HL-60 (cell line): ENCODE measurements at regions not wholly inside any gene's neighbourhood (a gene's known extent, or its start where the extent isn't known, plus 50 kb on each side); places are given as distances from the start of the nearest gene placed in this dataset.

ENCODE experiments used
- GABPA ChIP-seq: IDR thresholded peaks from 2 replicates; pipeline ENCODE4 v1.6.1; 2012; ENCODE audit warnings: low read depth
- POLR2AphosphoS5 ChIP-seq: IDR thresholded peaks from 2 replicates; pipeline ENCODE4 v1.6.1; 2012; ENCODE audit warnings: low read depth
- SPI1 ChIP-seq: IDR thresholded peaks from 2 replicates; pipeline ENCODE4 v1.6.1; 2012; ENCODE audit warnings: low read depth, mild to moderate bottlenecking, borderline replicate concordance
- TF ChIP-seq, protein P1 (sequence below): IDR thresholded peaks from one replicate; pipeline ENCODE4 v1.5.1; 2011; ENCODE audit warnings: low read length, control low read depth, inconsistent platforms; ENCODE audit not compliant: insufficient read depth
- TF ChIP-seq, protein P2 (sequence below): IDR thresholded peaks from 2 replicates; pipeline ENCODE4 v1.6.1; 2012; ENCODE audit warnings: low read depth; ENCODE audit not compliant: insufficient replicate concordance

DNA sequence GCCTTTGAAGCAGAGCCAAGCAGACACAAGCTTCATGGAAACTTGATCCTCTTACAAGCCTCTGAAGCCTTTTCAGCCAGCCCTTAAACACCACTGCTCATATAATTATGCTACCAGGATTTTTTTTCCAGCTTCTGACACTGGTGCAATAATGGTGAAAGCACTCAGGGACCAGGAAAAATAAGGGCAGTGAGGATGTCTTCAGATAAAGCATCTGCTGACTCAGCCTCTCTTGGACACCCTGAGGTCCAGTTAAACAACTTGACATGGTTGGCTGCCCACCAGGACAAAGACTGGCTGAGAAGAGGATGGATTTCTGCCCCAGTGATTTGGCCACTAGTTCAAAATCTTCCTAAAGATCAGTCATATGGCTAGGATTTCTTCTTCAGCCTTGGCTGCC, 124.2 kb upstream of the N4BP1 start:
- TF ChIP-seq, protein P1, sequence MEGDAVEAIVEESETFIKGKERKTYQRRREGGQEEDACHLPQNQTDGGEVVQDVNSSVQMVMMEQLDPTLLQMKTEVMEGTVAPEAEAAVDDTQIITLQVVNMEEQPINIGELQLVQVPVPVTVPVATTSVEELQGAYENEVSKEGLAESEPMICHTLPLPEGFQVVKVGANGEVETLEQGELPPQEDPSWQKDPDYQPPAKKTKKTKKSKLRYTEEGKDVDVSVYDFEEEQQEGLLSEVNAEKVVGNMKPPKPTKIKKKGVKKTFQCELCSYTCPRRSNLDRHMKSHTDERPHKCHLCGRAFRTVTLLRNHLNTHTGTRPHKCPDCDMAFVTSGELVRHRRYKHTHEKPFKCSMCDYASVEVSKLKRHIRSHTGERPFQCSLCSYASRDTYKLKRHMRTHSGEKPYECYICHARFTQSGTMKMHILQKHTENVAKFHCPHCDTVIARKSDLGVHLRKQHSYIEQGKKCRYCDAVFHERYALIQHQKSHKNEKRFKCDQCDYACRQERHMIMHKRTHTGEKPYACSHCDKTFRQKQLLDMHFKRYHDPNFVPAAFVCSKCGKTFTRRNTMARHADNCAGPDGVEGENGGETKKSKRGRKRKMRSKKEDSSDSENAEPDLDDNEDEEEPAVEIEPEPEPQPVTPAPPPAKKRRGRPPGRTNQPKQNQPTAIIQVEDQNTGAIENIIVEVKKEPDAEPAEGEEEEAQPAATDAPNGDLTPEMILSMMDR = no peak
- no peak for TF ChIP-seq POLR2AphosphoS5
- TF ChIP-seq, protein P2, sequence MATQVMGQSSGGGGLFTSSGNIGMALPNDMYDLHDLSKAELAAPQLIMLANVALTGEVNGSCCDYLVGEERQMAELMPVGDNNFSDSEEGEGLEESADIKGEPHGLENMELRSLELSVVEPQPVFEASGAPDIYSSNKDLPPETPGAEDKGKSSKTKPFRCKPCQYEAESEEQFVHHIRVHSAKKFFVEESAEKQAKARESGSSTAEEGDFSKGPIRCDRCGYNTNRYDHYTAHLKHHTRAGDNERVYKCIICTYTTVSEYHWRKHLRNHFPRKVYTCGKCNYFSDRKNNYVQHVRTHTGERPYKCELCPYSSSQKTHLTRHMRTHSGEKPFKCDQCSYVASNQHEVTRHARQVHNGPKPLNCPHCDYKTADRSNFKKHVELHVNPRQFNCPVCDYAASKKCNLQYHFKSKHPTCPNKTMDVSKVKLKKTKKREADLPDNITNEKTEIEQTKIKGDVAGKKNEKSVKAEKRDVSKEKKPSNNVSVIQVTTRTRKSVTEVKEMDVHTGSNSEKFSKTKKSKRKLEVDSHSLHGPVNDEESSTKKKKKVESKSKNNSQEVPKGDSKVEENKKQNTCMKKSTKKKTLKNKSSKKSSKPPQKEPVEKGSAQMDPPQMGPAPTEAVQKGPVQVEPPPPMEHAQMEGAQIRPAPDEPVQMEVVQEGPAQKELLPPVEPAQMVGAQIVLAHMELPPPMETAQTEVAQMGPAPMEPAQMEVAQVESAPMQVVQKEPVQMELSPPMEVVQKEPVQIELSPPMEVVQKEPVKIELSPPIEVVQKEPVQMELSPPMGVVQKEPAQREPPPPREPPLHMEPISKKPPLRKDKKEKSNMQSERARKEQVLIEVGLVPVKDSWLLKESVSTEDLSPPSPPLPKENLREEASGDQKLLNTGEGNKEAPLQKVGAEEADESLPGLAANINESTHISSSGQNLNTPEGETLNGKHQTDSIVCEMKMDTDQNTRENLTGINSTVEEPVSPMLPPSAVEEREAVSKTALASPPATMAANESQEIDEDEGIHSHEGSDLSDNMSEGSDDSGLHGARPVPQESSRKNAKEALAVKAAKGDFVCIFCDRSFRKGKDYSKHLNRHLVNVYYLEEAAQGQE = no peak
- TF ChIP-seq GABPA = no peak
- no peak for TF ChIP-seq SPI1
